Stimulated activated memory B cell treated with anti-CD40 and anti-IgM and Interleukin-4, amounts not matched to agents 10 μg/mL and 1 μg/mL and 100 μg/mL, for 72 hours (primary cell): ENCODE measurements at regions not wholly inside any gene's neighbourhood (a gene's known extent, or its start where the extent isn't known, plus 50 kb on each side); places are given as distances from the start of the nearest gene placed in this dataset.

Experiments
- ATAC-seq: fragments of 150-1000 bp; cut with Tn5 transposase; 2 replicates; pipeline ENCODE4 v1.10.0; 2021
- H3K27ac Mint-ChIP-seq: one replicate; pipeline ENCODE4 v1.8.0; 2022; ENCODE audit warnings: mild to moderate bottlenecking, mixed read lengths
- H3K27me3 Mint-ChIP-seq: one replicate; pipeline ENCODE4 v1.8.0; 2022; ENCODE audit warnings: mixed read lengths
- H3K36me3 Mint-ChIP-seq: one replicate; pipeline ENCODE4 v1.8.0; 2022; ENCODE audit warnings: mixed read lengths
- H3K4me1 Mint-ChIP-seq: one replicate; pipeline ENCODE4 v1.8.0; 2022; ENCODE audit warnings: mixed read lengths
- H3K4me3 Mint-ChIP-seq: one replicate; pipeline ENCODE4 v1.8.0; 2022; ENCODE audit warnings: mild to moderate bottlenecking, moderate library complexity, mixed read lengths
- H3K9me3 Mint-ChIP-seq: one replicate; pipeline ENCODE4 v1.8.0; 2022; ENCODE audit warnings: mixed read lengths

DNA sequence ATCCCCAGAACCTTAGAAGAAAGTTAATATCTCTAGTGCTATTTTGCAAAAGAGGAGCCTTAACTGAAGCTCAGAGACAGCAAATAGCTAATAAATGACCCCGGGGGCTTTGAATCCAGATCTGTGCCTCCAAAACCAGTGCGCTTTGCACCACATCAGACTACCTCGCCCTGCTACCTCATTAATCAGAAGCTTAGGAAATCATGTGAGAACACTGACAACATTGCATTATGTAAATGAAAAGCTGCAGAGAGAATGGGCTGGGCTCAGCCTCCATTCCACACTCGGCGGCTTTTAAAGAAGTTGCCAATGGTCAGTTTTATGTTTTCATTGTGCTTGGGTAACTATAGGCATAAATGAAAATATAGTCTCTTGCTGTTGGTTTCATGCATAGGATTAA lies 54.0 kb upstream of the STMND1 start:
- peaks cover 18% of the 10 kb centered on the region for H3K27me3 Mint-ChIP-seq
- ATAC-seq: no peak
- H3K36me3 Mint-ChIP-seq: no peaks in the 10 kb centered on the region
- no peaks in the 10 kb centered on the region for H3K4me1 Mint-ChIP-seq
- H3K4me3 Mint-ChIP-seq: no peak overlapping the region
- H3K27ac Mint-ChIP-seq: no peak overlapping the region
- peaks cover 4% of the 10 kb centered on the region for H3K9me3 Mint-ChIP-seq

DNA sequence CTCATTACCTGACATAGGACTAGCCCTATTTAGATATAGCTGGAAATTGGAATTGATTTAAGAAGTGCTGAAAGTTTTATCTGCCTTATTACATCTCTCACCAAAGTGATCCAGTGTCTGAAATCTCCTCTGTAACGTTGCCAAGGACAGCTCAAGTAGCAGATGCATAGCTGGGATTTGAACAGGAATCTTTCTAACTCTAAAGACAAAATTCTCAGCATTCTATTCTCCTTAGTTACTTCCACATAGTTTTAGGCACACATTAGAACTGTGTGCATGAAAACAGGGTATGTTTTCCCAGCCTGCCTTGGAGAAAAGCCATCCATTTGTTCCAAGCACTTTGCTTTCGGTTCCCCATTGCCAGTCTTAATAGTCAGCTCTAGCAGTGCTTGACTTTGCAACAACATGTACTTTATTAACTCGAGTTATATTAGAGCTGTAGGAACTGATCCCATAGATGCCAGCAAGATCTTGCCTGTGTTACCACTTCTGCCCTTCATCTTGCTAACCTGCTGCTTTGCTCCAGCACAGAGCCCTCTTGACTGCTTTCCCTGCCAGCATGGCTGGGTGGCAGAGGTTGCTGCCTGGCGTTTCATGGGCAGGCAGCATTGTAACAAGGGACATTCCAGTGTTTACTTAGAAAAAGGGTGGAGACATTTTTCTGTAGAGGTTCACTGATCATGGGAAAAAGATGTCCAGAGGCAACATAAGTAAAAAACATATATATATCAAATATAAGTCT lies 56.1 kb upstream of the STMND1 start:
- Mint-ChIP-seq H3K27ac (no peak overlapping the region), H3K9me3 (peaks cover 4% of the 10 kb centered on the region), H3K4me1 (no peaks in the 10 kb centered on the region), H3K27me3 (peaks cover 20% of the 10 kb centered on the region), H3K36me3 (no peaks in the 10 kb centered on the region), H3K4me3 (no peak overlapping the region)
- no peak for ATAC-seq

GRCh38 chr6:17043148-17043522 lies 58.7 kb upstream of the STMND1 start:
- no peak for ATAC-seq
- H3K27me3 Mint-ChIP-seq: peaks cover 20% of the 10 kb centered on the region
- no peak overlapping the region for H3K27ac Mint-ChIP-seq
- no peak overlapping the region for H3K4me3 Mint-ChIP-seq
- peaks cover 10% of the 10 kb centered on the region for H3K9me3 Mint-ChIP-seq
- H3K36me3 Mint-ChIP-seq: no peaks in the 10 kb centered on the region
- H3K4me1 Mint-ChIP-seq: no peaks in the 10 kb centered on the region

GRCh38 chr6:17042422-17043147 lies 59.3 kb upstream of the STMND1 start:
- no peak overlapping the region for H3K27ac Mint-ChIP-seq
- H3K9me3 Mint-ChIP-seq: peaks cover 13% of the 10 kb centered on the region
- no peak for ATAC-seq
- H3K4me3 Mint-ChIP-seq: no peak overlapping the region
- no peaks in the 10 kb centered on the region for H3K36me3 Mint-ChIP-seq
- H3K27me3 Mint-ChIP-seq: peaks cover 20% of the 10 kb centered on the region
- H3K4me1 Mint-ChIP-seq: no peaks in the 10 kb centered on the region

GRCh38 chr6:17039266-17039665 lies 62.6 kb upstream of the STMND1 start:
- Mint-ChIP-seq H3K4me1 (no peaks in the 10 kb centered on the region), H3K27me3 (peaks cover 16% of the 10 kb centered on the region), H3K36me3 (no peaks in the 10 kb centered on the region), H3K27ac (no peak overlapping the region), H3K4me3 (no peak overlapping the region), H3K9me3 (peaks cover 11% of the 10 kb centered on the region)
- no peak for ATAC-seq

DNA sequence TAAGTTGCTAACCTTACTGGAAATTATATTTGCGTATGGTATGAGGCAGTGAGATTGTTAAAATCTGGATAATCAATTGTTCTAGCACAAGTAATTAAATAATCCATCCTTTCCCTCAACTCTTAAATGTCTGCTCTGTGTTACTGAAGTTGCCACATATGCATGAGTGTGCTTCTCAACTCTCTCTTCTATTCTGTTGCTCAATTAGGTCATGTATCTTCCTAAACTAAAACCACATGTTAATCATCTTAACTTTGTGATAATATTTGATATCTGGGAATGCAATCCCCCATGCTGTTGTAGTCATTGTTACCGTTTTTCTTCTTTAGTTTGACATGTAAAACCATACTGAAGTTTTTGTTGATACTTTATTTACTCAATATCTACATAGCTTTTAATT lies 63.5 kb upstream of the STMND1 start:
- ATAC-seq: no peak
- H3K36me3 Mint-ChIP-seq: no peaks in the 10 kb centered on the region
- no peak overlapping the region for H3K4me3 Mint-ChIP-seq
- peaks cover 6% of the 10 kb centered on the region for H3K27me3 Mint-ChIP-seq
- H3K27ac Mint-ChIP-seq: no peak overlapping the region
- H3K4me1 Mint-ChIP-seq: no peaks in the 10 kb centered on the region
- H3K9me3 Mint-ChIP-seq: peaks cover 9% of the 10 kb centered on the region

GRCh38 chr6:17036065-17036393 lies 65.8 kb upstream of the STMND1 start:
- Mint-ChIP-seq H3K4me3 (no peak overlapping the region), H3K9me3 (peaks cover 9% of the 10 kb centered on the region), H3K36me3 (no peaks in the 10 kb centered on the region), H3K27ac (no peak overlapping the region), H3K27me3 (no peaks in the 10 kb centered on the region), H3K4me1 (no peaks in the 10 kb centered on the region)
- no peak for ATAC-seq

- Mint-ChIP-seq H3K36me3 (no peaks in the 10 kb centered on the region), H3K27ac (no peak overlapping the region)
These were observed 66.4 kb upstream of the STMND1 start for GRCh38 chr6:17035257-17036064.

GRCh38 chr6:17033746-17034145 lies 68.1 kb upstream of the STMND1 start:
- no peak overlapping the region for H3K27ac Mint-ChIP-seq
- H3K4me3 Mint-ChIP-seq: no peak overlapping the region
- H3K9me3 Mint-ChIP-seq: peaks cover 7% of the 10 kb centered on the region
- no peaks in the 10 kb centered on the region for H3K4me1 Mint-ChIP-seq
- H3K27me3 Mint-ChIP-seq: no peaks in the 10 kb centered on the region
- ATAC-seq: no peak
- H3K36me3 Mint-ChIP-seq: no peaks in the 10 kb centered on the region

More at GRCh38 chr6:17035257-17036064, 66.4 kb upstream of the STMND1 start:
- Mint-ChIP-seq H3K27me3 (no peaks in the 10 kb centered on the region), H3K4me1 (no peaks in the 10 kb centered on the region), H3K4me3 (no peak overlapping the region), H3K9me3 (peaks cover 9% of the 10 kb centered on the region)
- ATAC-seq: peak; percentile 8

DNA sequence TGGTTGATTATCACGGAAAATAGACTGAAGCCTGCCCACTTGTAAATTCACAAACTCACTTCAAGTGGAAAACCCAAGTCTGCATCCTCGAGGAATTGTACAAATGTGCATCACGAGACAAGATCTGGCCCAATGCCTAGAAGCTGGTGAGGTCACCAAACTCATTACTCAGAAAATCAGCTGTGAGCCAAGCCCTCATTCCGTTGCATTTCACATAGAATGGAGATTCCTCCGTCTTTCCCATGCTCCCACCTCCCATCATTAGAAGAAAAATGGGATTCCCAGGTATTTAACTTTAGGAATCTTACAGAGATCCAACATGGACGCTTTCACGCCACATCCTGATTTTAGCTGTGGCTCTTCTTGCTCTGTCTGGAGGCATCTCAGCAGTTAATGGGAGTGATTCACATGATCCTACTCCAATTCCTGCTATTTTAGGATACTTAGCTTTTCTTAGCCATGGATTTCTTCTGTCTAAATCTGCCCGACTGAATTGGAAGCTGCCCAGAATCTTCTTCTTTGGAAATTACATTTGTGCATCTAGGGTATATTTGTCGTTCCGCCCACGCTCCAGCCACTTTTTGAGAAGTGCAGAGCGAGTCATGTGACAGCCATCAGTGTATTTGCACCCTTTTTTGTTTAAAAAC lies 68.7 kb upstream of the STMND1 start:
- no peaks in the 10 kb centered on the region for H3K27me3 Mint-ChIP-seq
- H3K36me3 Mint-ChIP-seq: no peaks in the 10 kb centered on the region
- H3K4me1 Mint-ChIP-seq: no peaks in the 10 kb centered on the region
- peaks cover 6% of the 10 kb centered on the region for H3K9me3 Mint-ChIP-seq
- no peak overlapping the region for H3K27ac Mint-ChIP-seq
- no peak overlapping the region for H3K4me3 Mint-ChIP-seq
- no peak for ATAC-seq

DNA sequence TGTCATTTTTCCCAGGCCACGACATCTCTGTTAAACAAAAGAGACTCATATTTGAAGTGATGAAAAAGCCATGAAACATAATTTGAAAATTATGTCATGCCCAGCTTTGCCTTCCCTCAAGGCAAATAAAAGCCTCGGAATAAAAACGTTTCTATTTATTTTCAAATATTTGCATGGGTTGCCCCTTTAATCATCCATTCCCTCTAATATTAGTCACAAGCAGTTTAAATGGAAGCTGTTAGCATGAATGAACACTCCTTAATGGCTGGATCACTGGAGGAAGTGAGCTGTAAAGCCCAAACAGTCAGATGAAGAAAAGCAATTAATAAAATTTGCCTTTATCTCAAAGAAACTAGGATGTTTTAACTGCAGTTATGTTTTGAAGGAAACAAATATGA lies 69.3 kb upstream of the STMND1 start:
- no peaks in the 10 kb centered on the region for H3K27me3 Mint-ChIP-seq
- no peak for ATAC-seq
- H3K4me1 Mint-ChIP-seq: no peaks in the 10 kb centered on the region
- H3K27ac Mint-ChIP-seq: no peak overlapping the region
- peaks cover 4% of the 10 kb centered on the region for H3K9me3 Mint-ChIP-seq
- no peaks in the 10 kb centered on the region for H3K36me3 Mint-ChIP-seq
- H3K4me3 Mint-ChIP-seq: no peak overlapping the region

DNA sequence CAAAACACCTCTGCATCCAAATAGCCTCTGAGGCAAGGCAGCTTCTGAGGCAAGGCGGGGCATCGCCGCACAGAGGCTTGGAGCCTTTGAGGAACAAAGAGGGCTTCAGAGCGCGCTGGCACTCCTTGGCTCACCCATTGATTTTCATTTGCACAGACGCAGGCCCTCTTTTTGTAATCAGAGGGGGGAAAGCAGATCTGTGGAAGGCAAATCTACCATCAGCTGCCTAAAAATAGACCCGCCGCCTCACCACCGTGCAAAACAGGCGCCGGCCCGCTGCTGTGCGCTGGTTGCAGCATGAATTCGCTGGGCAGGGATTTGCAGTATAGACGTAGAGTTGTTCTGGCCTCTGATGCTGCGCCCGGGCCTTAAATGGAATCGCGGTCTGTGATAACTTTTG lies 69.9 kb upstream of the STMND1 start:
- Mint-ChIP-seq H3K36me3 (no peaks in the 10 kb centered on the region), H3K4me3 (no peak overlapping the region)

GRCh38 chr6:17027441-17027840 lies 74.4 kb upstream of the STMND1 start:
- Mint-ChIP-seq H3K27me3 (no peaks in the 10 kb centered on the region), H3K27ac (no peak overlapping the region), H3K4me1 (no peaks in the 10 kb centered on the region), H3K9me3 (peaks cover 18% of the 10 kb centered on the region), H3K4me3 (no peak overlapping the region), H3K36me3 (no peaks in the 10 kb centered on the region)
- ATAC-seq: no peak

More for the DNA sequence above, 69.9 kb upstream of the STMND1 start:
- Mint-ChIP-seq H3K9me3 (peaks cover 6% of the 10 kb centered on the region), H3K27me3 (no peaks in the 10 kb centered on the region), H3K4me1 (no peaks in the 10 kb centered on the region), H3K27ac (no peak overlapping the region)
- ATAC-seq: no peak

GRCh38 chr6:17022604-17023003 lies 79.2 kb upstream of the STMND1 start:
- peaks cover 16% of the 10 kb centered on the region for H3K9me3 Mint-ChIP-seq
- H3K4me3 Mint-ChIP-seq: no peak overlapping the region
- no peak overlapping the region for H3K27ac Mint-ChIP-seq
- peak; percentile 72 for ATAC-seq
- peaks cover under 1% of the 10 kb centered on the region for H3K27me3 Mint-ChIP-seq
- H3K36me3 Mint-ChIP-seq: no peaks in the 10 kb centered on the region
- no peaks in the 10 kb centered on the region for H3K4me1 Mint-ChIP-seq

DNA sequence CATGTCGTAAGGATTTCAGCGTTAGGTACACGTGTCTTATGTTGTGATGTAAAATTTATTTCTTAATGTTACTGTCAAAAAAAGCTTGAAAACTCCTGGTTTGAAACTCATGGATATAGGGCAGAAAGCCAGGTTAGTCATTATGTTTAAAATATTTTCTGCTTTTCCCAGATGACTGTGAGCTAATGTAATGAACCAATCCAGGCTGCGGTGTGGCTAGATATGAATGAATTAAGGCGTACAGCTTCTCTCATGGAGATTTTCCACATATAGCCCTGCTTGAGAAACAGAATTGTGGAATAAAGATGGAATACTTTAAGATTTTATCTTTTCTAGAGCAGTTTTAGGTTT lies 80.3 kb upstream of the STMND1 start:
- ATAC-seq: no peak
- Mint-ChIP-seq H3K27ac (no peak overlapping the region), H3K36me3 (no peaks in the 10 kb centered on the region)

More for the DNA sequence above, 80.3 kb upstream of the STMND1 start:
- no peak overlapping the region for H3K4me3 Mint-ChIP-seq
- H3K4me1 Mint-ChIP-seq: no peaks in the 10 kb centered on the region
- peaks cover 12% of the 10 kb centered on the region for H3K9me3 Mint-ChIP-seq
- H3K27me3 Mint-ChIP-seq: peaks cover 11% of the 10 kb centered on the region
